HepG2 (cell line): ENCODE measurements at regions not wholly inside any gene's neighbourhood (a gene's known extent, or its start where the extent isn't known, plus 50 kb on each side); places are given as distances from the start of the nearest gene placed in this dataset.

ENCODE experiments used
- CBFB ChIP-seq: sonication (generic); formaldehyde crosslinking; IDR thresholded peaks from 2 replicates; pipeline ENCODE4 v1.4.0; 2020; ENCODE audit warnings: missing genetic modification reagents
- HDAC2 ChIP-seq: sonication (generic); formaldehyde crosslinking; IDR thresholded peaks from 2 replicates; pipeline ENCODE4 v1.4.0; 2020; ENCODE audit warnings: missing genetic modification reagents
- KLF13 ChIP-seq: sonication (generic); formaldehyde crosslinking; IDR thresholded peaks from 2 replicates; pipeline ENCODE4 v1.4.0; 2020; ENCODE audit warnings: mild to moderate bottlenecking, missing genetic modification reagents
- KLF15 ChIP-seq: sonication (generic); formaldehyde crosslinking; IDR thresholded peaks from 2 replicates; pipeline ENCODE4 v1.8.1; 2023; ENCODE audit warnings: borderline replicate concordance, mild to moderate bottlenecking, inconsistent platforms, missing genetic modification reagents, mixed read lengths
- MZF1 ChIP-seq: sonication (generic); formaldehyde crosslinking; IDR thresholded peaks from 2 replicates; pipeline ENCODE4 v1.8.1; 2023; ENCODE audit warnings: mild to moderate bottlenecking, missing genetic modification reagents, borderline replicate concordance
- SIN3B ChIP-seq: fragments of 150-350 bp; IDR thresholded peaks from 2 replicates; pipeline ENCODE4 v1.6.1; 2014; ENCODE audit warnings: low read length
- SOX13 ChIP-seq, 3 experiments: fragments of 450-650 bp in 1 of 3; sonication (generic) in 1 of 3; formaldehyde crosslinking in 1 of 3; IDR thresholded peaks in 2 of 3; conservative IDR thresholded peaks in 1 of 3; 2 replicates each; pipeline versions ENCODE4 v1.5.0 to v1.6.1; 2016 to 2020; ENCODE audit warnings: antibody characterized with exemption in 1 of 3, mild to moderate bottlenecking in 1 of 3, missing compliant biosample characterization in 1 of 3, missing genetic modification reagents in 1 of 3, moderate library complexity in 1 of 3
- TEAD2 ChIP-seq: sonication (generic); formaldehyde crosslinking; IDR thresholded peaks from 2 replicates; pipeline ENCODE4 v1.9.0; 2021; ENCODE audit warnings: missing genetic modification reagents
- THAP11 ChIP-seq: IDR thresholded peaks from 2 replicates; pipeline ENCODE4 v1.6.1; 2016; ENCODE audit warnings: missing biosample characterization, missing genetic modification reagents
- TRAFD1 ChIP-seq: sonication (generic); formaldehyde crosslinking; IDR thresholded peaks from 2 replicates; pipeline ENCODE4 v1.5.1; 2020; ENCODE audit warnings: missing genetic modification reagents, mild to moderate bottlenecking, borderline replicate concordance
- ZBTB40 ChIP-seq, 2 experiments: fragments of 450-650 bp in 1 of 2; sonication (generic) in 1 of 2; formaldehyde crosslinking in 1 of 2; IDR thresholded peaks; 2 replicates each; pipeline versions ENCODE4 v1.6.1 to v1.8.0; 2016 to 2022; ENCODE audit warnings: antibody characterized with exemption in 1 of 2, mild to moderate bottlenecking in 1 of 2, missing genetic modification reagents in 1 of 2
- ZNF10 ChIP-seq: sonication (generic); formaldehyde crosslinking; IDR thresholded peaks from 2 replicates; pipeline ENCODE4 v1.4.0; 2020; ENCODE audit warnings: mild to moderate bottlenecking, low read depth, missing genetic modification reagents, borderline replicate concordance
- ZNF451 ChIP-seq: sonication (generic); formaldehyde crosslinking; IDR thresholded peaks from 2 replicates; pipeline ENCODE4 v1.5.0; 2020; ENCODE audit warnings: mild to moderate bottlenecking, missing genetic modification reagents
- ZNF513 ChIP-seq: sonication (generic); formaldehyde crosslinking; conservative IDR thresholded peaks from 2 replicates; pipeline ENCODE4 v1.5.0; 2020; ENCODE audit warnings: missing genetic modification reagents
- ZNF597 ChIP-seq: sonication (generic); formaldehyde crosslinking; IDR thresholded peaks from 2 replicates; pipeline ENCODE4 v1.5.0; 2020; ENCODE audit warnings: missing genetic modification reagents
- ZNF670 ChIP-seq: sonication (generic); formaldehyde crosslinking; IDR thresholded peaks from 2 replicates; pipeline ENCODE4 v1.8.0; 2022; ENCODE audit warnings: mild to moderate bottlenecking, missing genetic modification reagents, borderline replicate concordance

GRCh38 chr14:54135804-54136280 is 179.2 kb upstream of the BMP4 start (continued):
- no peak for TF ChIP-seq ZBTB40 (IDR thresholded peaks at IDR 0.05)
- TF ChIP-seq ZBTB40 (CRISPR knock-in tag; IDR thresholded peaks at IDR 0.05), result no peak; the same call in 1 of the 2 replicates
- no peak for TF ChIP-seq ZNF513
- no peak for TF ChIP-seq ZNF451 (CRISPR knock-in tag)
- TF ChIP-seq SOX13 (IDR thresholded peaks at IDR 0.05), result peak; percentile 89
- TF ChIP-seq SOX13 (CRISPR knock-in tag; conservative IDR thresholded peaks at IDR 0.05 in 1 of 2, IDR thresholded peaks at IDR 0.05 in 1 of 2), result peak in 1 of 2 experiments; percentile 95; a peak in 2 of 4 replicates
- no peak for TF ChIP-seq KLF13 (CRISPR knock-in tag)
- TF ChIP-seq ZNF10 (CRISPR knock-in tag), result no peak
- TF ChIP-seq KLF15 (CRISPR knock-in tag), result no peak
- no peak for TF ChIP-seq TRAFD1 (CRISPR knock-in tag)
- no peak for TF ChIP-seq MZF1 (CRISPR knock-in tag)
- peak; percentile 86; the same call in 1 of the 2 replicates for TF ChIP-seq CBFB (CRISPR knock-in tag)
- TF ChIP-seq TEAD2 (CRISPR knock-in tag), result no peak
- TF ChIP-seq THAP11, result peak; percentile 70
- TF ChIP-seq ZNF597 (CRISPR knock-in tag), result no peak
- TF ChIP-seq HDAC2 (CRISPR knock-in tag), result peak; percentile 93
- no peak for TF ChIP-seq ZNF670 (CRISPR knock-in tag)
- TF ChIP-seq SIN3B, result no peak
